Skeletal muscle cell (primary cell): ENCODE measurements at regions not wholly inside any gene's neighbourhood (a gene's known extent, or its start where the extent isn't known, plus 50 kb on each side); places are given as distances from the start of the nearest gene placed in this dataset.
"Not testable (repeated sequence)": the region's sequence is repeated elsewhere in the genome, so short reads cannot be mapped to it uniquely, and the experiment has no call there.

ENCODE experiments used
- DNase-seq: peaks from one replicate; pipeline ENCODE4 v3.0.0-alpha.2; 2010; ENCODE audit warnings: low read depth
- H3K4me3 ChIP-seq: 2 replicates; pipeline ENCODE4 v1.5.1; 2011; ENCODE audit warnings: low read depth, mild to moderate bottlenecking, control low read depth, low read length, moderate library complexity

GRCh38 chr21:6428498-6429092, 4092.8 kb upstream of the TPTE start:
- not testable (repeated sequence) for DNase-seq, H3K4me3 ChIP-seq

- DNase-seq, H3K4me3 ChIP-seq: not testable (repeated sequence)
Observed at GRCh38 chr21:6429924-6430323, 4091.5 kb upstream of the TPTE start.

GRCh38 chr21:6433149-6433548, 4088.2 kb upstream of the TPTE start:
- not testable (repeated sequence) for DNase-seq, H3K4me3 ChIP-seq

GRCh38 chr21:6436205-6436604, 4085.2 kb upstream of the TPTE start:
- DNase-seq = not testable (repeated sequence)

GRCh38 chr21:6436971-6437833, 4084.2 kb upstream of the TPTE start:
- H3K4me3 ChIP-seq, DNase-seq: not testable (repeated sequence)

More at GRCh38 chr21:6436205-6436604, 4085.2 kb upstream of the TPTE start:
- H3K4me3 ChIP-seq = not testable (repeated sequence)

GRCh38 chr21:6437834-6438187, 4083.6 kb upstream of the TPTE start:
- not testable (repeated sequence) for H3K4me3 ChIP-seq, DNase-seq

- not testable (repeated sequence) for H3K4me3 ChIP-seq, DNase-seq
Observed at GRCh38 chr21:6439058-6439457, 4082.3 kb upstream of the TPTE start.

- H3K4me3 ChIP-seq, DNase-seq: not testable (repeated sequence)
Observed at GRCh38 chr21:6454648-6455340, 4066.6 kb upstream of the TPTE start.

GRCh38 chr21:6456011-6456661, 4065.2 kb upstream of the TPTE start:
- H3K4me3 ChIP-seq, DNase-seq: not testable (repeated sequence)

GRCh38 chr21:6459761-6460160, 4061.6 kb upstream of the TPTE start:
- not testable (repeated sequence) for DNase-seq

GRCh38 chr21:6461358-6461757, 4060.0 kb upstream of the TPTE start:
- DNase-seq, H3K4me3 ChIP-seq: not testable (repeated sequence)

More at GRCh38 chr21:6459761-6460160, 4061.6 kb upstream of the TPTE start:
- not testable (repeated sequence) for H3K4me3 ChIP-seq

GRCh38 chr21:6464419-6464818, 4057.0 kb upstream of the TPTE start:
- not testable (repeated sequence) for DNase-seq, H3K4me3 ChIP-seq

GRCh38 chr21:6466081-6466698, 4055.2 kb upstream of the TPTE start:
- H3K4me3 ChIP-seq, DNase-seq: not testable (repeated sequence)

GRCh38 chr21:6466707-6467106, 4054.7 kb upstream of the TPTE start:
- not testable (repeated sequence) for DNase-seq, H3K4me3 ChIP-seq

- DNase-seq, H3K4me3 ChIP-seq: not testable (repeated sequence)
Observed at GRCh38 chr21:6467189-6467774, 4054.1 kb upstream of the TPTE start.

GRCh38 chr21:6467907-6468306, 4053.5 kb upstream of the TPTE start:
- DNase-seq, H3K4me3 ChIP-seq: not testable (repeated sequence)

- H3K4me3 ChIP-seq = not testable (repeated sequence)
Observed at GRCh38 chr21:6468331-6468860, 4053.0 kb upstream of the TPTE start.

GRCh38 chr21:6474250-6474968, 4047.0 kb upstream of the TPTE start:
- not testable (repeated sequence) for H3K4me3 ChIP-seq, DNase-seq

More at GRCh38 chr21:6468331-6468860, 4053.0 kb upstream of the TPTE start:
- DNase-seq = not testable (repeated sequence)
